ENCODE measurements at regions not wholly inside any gene's neighbourhood (a gene's known extent, or its start where the extent isn't known, plus 50 kb on each side); places are given as distances from the start of the nearest gene placed in this dataset.

DNA sequence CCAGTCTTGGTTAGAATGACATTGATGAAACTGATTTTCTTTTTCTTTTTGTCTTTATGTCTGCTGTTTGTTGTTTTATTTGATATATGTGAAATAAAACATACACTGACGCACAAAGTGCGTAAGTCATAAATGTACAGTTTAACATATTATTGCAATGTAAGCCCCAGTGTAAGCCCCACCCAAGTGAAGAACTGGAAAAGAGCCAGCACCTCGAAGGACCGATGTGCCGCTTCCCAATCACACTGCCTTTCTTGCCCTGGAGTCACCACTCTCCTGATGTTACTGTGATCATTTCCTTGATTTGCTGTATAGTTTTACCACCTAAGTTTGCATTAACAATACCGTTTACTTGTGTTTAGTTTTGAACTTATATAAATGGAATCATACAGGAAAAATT lies 128.4 kb upstream of the LPP start:
- no peak overlapping the region for H3K27ac ChIP-seq
- ATAC-seq = no peak

GRCh38 chr3:188026191-188026968 lies 127.6 kb upstream of the LPP start:
- Histone ChIP-seq H3K4me1 (no peaks in the 10 kb centered on the region), H3K27me3 (no peaks in the 10 kb centered on the region), H3K36me3 (no peaks in the 10 kb centered on the region), H3K9me3 (no peaks in the 10 kb centered on the region), H3K27ac (no peak overlapping the region), H3K4me3 (no peak overlapping the region)
- TF ChIP-seq, protein P1, sequence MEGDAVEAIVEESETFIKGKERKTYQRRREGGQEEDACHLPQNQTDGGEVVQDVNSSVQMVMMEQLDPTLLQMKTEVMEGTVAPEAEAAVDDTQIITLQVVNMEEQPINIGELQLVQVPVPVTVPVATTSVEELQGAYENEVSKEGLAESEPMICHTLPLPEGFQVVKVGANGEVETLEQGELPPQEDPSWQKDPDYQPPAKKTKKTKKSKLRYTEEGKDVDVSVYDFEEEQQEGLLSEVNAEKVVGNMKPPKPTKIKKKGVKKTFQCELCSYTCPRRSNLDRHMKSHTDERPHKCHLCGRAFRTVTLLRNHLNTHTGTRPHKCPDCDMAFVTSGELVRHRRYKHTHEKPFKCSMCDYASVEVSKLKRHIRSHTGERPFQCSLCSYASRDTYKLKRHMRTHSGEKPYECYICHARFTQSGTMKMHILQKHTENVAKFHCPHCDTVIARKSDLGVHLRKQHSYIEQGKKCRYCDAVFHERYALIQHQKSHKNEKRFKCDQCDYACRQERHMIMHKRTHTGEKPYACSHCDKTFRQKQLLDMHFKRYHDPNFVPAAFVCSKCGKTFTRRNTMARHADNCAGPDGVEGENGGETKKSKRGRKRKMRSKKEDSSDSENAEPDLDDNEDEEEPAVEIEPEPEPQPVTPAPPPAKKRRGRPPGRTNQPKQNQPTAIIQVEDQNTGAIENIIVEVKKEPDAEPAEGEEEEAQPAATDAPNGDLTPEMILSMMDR (IDR thresholded peaks at IDR 0.05) = no peak
- ATAC-seq (no peak), DNase-seq (no peak)
- intact Hi-C loops (cut with DNase I) = no loop called here

More for the DNA sequence above, 128.4 kb upstream of the LPP start:
- no peaks in the 10 kb centered on the region for H3K4me1 ChIP-seq
- DNase-seq = no peak
- no peak overlapping the region for H3K4me3 ChIP-seq
- no peaks in the 10 kb centered on the region for H3K9me3 ChIP-seq
- H3K27me3 ChIP-seq = no peaks in the 10 kb centered on the region
- TF ChIP-seq, protein P1 (IDR thresholded peaks at IDR 0.05) = no peak
- no peaks in the 10 kb centered on the region for H3K36me3 ChIP-seq
- intact Hi-C loops (cut with DNase I) = no loop called here

DNA sequence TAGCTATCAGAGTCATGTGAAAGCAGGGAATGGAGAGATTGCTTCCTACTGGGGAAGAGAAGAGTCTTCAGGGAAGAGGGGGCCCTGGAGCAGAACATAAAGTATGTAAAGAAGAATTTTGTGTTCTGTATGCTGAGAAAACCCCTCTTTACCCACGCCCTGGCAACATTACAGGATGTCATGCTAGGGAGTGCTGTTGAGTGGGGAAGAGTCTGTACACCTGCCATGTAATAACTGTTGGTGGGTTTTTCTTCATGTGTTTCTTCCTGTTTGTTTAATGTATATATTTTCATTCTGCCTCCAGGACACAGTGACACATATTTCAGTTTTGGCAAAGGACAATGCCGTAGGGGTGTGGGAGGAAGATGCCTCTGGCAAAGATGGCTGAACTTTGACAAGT lies 122.8 kb upstream of the LPP start:
- no peak for DNase-seq
- intact Hi-C loops (cut with DNase I) = no loop called here
- H3K36me3 ChIP-seq = no peaks in the 10 kb centered on the region
- H3K27ac ChIP-seq = no peak overlapping the region
- peaks cover 0 to 3% of the 10 kb centered on the region in 2 donors for H3K4me1 ChIP-seq
- TF ChIP-seq, protein P1 (IDR thresholded peaks at IDR 0.05) = no peak
- H3K9me3 ChIP-seq = no peaks in the 10 kb centered on the region
- no peak for ATAC-seq
- no peaks in the 10 kb centered on the region for H3K27me3 ChIP-seq
- H3K4me3 ChIP-seq = no peak overlapping the region

DNA sequence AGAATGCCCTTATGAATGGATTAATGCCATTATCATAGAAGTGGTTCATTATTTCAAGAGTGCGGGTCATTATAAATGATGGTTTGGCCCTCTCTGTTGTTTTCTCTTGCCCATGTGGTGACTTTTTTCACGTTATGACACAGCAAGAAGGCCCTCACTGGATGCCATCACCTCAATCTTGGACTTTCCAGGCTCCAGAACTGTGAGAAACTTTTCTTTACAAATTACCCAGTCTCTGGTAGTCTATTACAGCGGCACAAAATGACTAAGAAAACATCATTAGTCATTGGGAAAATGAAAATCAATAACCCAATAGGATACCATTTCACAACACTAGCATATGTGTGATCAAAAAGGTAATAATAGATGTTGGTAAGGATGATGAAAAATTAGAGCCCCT lies 119.0 kb upstream of the LPP start:
- H3K27ac ChIP-seq = no peak overlapping the region
- no peak for ATAC-seq
- H3K36me3 ChIP-seq = no peaks in the 10 kb centered on the region
- intact Hi-C loops (cut with DNase I) = no loop called here
- TF ChIP-seq, protein P1 (IDR thresholded peaks at IDR 0.05) = no peak
- no peak for DNase-seq
- no peaks in the 10 kb centered on the region for H3K27me3 ChIP-seq
- no peak overlapping the region for H3K4me3 ChIP-seq
- H3K9me3 ChIP-seq = no peaks in the 10 kb centered on the region
- peaks cover 0 to 15% of the 10 kb centered on the region in 2 donors for H3K4me1 ChIP-seq

GRCh38 chr3:188036375-188037194 lies 117.4 kb upstream of the LPP start:
- Histone ChIP-seq H3K4me1 (peaks cover 0 to 15% of the 10 kb centered on the region in 2 donors), H3K36me3 (no peaks in the 10 kb centered on the region), H3K27ac (no peak overlapping the region), H3K4me3 (no peak overlapping the region), H3K9me3 (no peaks in the 10 kb centered on the region), H3K27me3 (no peaks in the 10 kb centered on the region)
- TF ChIP-seq, protein P1 (IDR thresholded peaks at IDR 0.05) = no peak
- ATAC-seq (peak; percentile 64), DNase-seq (no peak)
- intact Hi-C loops (cut with DNase I) = no loop called here
